ENCODE measurements at regions not wholly inside any gene's neighbourhood (a gene's known extent, or its start where the extent isn't known, plus 50 kb on each side); places are given as distances from the start of the nearest gene placed in this dataset.

DNA sequence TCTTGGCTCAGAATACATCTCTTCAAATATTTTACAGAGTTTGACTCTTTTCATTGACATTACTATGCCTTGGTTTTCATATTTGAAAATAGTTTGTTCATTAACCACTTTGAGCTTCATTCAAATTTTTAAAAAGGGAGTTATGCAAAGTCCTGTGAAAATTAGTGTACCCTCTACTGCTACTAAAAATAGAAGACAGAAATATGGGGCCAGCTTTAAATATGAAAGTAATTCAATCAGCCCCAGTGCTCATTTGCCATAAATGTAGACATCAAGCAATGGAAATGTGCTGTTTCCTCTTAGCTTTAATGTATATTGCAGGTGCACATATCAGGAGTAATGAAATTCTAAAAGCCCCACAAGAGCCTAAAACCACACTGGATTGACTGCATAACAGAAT lies 218.7 kb downstream of the SPATA18 start:
- TF ChIP-seq, protein P1, sequence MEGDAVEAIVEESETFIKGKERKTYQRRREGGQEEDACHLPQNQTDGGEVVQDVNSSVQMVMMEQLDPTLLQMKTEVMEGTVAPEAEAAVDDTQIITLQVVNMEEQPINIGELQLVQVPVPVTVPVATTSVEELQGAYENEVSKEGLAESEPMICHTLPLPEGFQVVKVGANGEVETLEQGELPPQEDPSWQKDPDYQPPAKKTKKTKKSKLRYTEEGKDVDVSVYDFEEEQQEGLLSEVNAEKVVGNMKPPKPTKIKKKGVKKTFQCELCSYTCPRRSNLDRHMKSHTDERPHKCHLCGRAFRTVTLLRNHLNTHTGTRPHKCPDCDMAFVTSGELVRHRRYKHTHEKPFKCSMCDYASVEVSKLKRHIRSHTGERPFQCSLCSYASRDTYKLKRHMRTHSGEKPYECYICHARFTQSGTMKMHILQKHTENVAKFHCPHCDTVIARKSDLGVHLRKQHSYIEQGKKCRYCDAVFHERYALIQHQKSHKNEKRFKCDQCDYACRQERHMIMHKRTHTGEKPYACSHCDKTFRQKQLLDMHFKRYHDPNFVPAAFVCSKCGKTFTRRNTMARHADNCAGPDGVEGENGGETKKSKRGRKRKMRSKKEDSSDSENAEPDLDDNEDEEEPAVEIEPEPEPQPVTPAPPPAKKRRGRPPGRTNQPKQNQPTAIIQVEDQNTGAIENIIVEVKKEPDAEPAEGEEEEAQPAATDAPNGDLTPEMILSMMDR (IDR thresholded peaks at IDR 0.05), result no peak
- TF ChIP-seq POLR2AphosphoS5 (IDR thresholded peaks at IDR 0.05), result no peak
- TF ChIP-seq EP300 (IDR thresholded peaks at IDR 0.05), result no peak
- TF ChIP-seq POLR2A (IDR thresholded peaks at IDR 0.05), result no peak
